Coronary artery (tissue), 2 donors: ENCODE measurements at regions not wholly inside any gene's neighbourhood (a gene's known extent, or its start where the extent isn't known, plus 50 kb on each side); places are given as distances from the start of the nearest gene placed in this dataset.

Experiments
- DNase-seq: peaks from one replicate; pipeline ENCODE4 v3.0.0-alpha.2; 2017; ENCODE audit warnings: low spot score
- H3K27ac ChIP-seq, 2 donors: fragments of 200-600 bp; sonication (generic); one replicate each; pipeline ENCODE4 v1.5.1; 2016 to 2019
- H3K4me3 ChIP-seq: fragments of 200-600 bp; sonication (generic); 2 replicates; pipeline ENCODE4 v1.5.1; 2016; ENCODE audit warnings: mild to moderate bottlenecking, moderate library complexity
- TF ChIP-seq, protein P1 (sequence below): fragments of 200-600 bp; sonication (generic); IDR thresholded peaks from one replicate; pipeline ENCODE4 v1.5.1; 2019; ENCODE audit warnings: antibody characterized with exemption

DNA sequence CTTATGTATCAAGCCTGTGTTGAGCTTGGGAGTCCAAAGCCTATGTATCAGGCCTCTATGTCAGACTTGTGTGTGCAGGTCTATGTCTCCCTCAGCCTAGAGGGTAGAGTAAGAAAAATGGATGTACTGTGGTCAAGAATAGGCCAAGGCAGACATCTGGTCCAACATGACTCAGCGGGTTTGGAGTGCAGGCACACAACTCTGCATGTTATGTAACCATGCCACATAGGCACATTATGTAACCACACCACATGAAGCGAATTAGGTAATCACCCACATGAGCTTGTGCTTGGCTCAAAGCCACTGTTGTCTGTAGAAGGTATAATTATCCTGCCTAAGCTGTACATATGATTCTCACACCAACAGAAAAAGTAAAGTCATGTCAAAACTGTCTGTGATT lies 1190.5 kb upstream of the EYS start:
- TF ChIP-seq, protein P1, sequence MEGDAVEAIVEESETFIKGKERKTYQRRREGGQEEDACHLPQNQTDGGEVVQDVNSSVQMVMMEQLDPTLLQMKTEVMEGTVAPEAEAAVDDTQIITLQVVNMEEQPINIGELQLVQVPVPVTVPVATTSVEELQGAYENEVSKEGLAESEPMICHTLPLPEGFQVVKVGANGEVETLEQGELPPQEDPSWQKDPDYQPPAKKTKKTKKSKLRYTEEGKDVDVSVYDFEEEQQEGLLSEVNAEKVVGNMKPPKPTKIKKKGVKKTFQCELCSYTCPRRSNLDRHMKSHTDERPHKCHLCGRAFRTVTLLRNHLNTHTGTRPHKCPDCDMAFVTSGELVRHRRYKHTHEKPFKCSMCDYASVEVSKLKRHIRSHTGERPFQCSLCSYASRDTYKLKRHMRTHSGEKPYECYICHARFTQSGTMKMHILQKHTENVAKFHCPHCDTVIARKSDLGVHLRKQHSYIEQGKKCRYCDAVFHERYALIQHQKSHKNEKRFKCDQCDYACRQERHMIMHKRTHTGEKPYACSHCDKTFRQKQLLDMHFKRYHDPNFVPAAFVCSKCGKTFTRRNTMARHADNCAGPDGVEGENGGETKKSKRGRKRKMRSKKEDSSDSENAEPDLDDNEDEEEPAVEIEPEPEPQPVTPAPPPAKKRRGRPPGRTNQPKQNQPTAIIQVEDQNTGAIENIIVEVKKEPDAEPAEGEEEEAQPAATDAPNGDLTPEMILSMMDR = no peak
- Histone ChIP-seq H3K27ac (no peak overlapping the region), H3K4me3 (no peak overlapping the region)
- DNase-seq = no peak

DNA sequence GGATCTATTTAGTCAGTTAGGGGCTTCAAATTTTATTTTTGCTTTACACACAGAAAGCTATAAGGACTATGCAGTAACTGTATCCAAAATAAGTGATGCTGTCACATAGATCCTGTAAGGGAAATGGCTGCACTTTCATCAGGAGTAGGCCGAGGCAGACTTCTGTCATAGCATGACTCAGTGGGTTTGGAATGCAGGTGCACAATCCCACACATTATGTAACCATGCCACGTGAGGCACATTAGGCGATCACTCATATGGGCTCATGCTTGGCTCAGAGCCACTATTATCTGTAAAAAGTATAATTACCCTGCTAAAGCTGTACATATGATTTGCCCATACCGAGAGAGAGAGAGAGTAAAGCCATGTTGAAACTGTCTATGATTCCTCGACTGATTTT lies 1189.4 kb upstream of the EYS start:
- Histone ChIP-seq H3K27ac (no peak overlapping the region), H3K4me3 (no peak overlapping the region)
- no peak for DNase-seq
- TF ChIP-seq, protein P1 = no peak

GRCh38 chr6:66883453-66883852 lies 1176.4 kb upstream of the EYS start:
- DNase-seq = no peak
- Histone ChIP-seq H3K27ac (no peak overlapping the region), H3K4me3 (no peak overlapping the region)
- TF ChIP-seq, protein P1 = no peak

- Histone ChIP-seq H3K27ac (no peak overlapping the region), H3K4me3 (no peak overlapping the region)
- no peak for DNase-seq
- TF ChIP-seq, protein P1 = no peak
Observed at GRCh38 chr6:66866801-66867200, 1159.8 kb upstream of the EYS start.

- H3K27ac ChIP-seq = no peak overlapping the region
- TF ChIP-seq, protein P1 = no peak
- no peak overlapping the region for H3K4me3 ChIP-seq
- no peak for DNase-seq
Observed at GRCh38 chr6:66865771-66866170, 1158.7 kb upstream of the EYS start.

DNA sequence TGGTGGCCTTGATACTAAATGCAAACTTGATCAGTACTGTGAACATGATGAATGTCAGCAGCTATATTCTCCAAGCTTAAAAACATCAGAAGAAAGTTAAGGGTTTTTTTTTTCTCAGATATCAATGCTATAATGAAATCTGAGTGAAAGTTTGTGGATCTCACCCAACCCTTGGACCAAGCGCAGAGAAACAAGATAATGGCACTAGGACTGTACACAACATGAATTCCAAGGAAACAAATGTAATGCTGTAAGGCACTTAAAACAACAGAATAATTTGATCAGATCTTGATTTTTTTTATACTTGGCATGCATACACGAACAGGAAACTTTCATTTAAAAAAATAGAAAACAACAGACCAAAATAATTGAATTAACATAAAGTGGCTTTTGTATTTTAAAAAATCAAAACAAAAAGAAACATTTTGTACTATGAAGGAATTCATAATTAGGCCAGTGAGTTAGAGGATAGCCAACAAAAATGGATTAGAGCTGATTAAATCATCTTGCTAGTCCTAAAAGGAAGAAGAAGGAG lies 1154.0 kb upstream of the EYS start:
- DNase-seq = no peak
- TF ChIP-seq, protein P1 = no peak
- no peak overlapping the region for H3K27ac ChIP-seq
- H3K4me3 ChIP-seq = no peak overlapping the region

- TF ChIP-seq, protein P1 = no peak
- no peak overlapping the region for H3K27ac ChIP-seq
Observed at GRCh38 chr6:66860328-66860727, 1153.3 kb upstream of the EYS start.

More at GRCh38 chr6:66860328-66860727, 1153.3 kb upstream of the EYS start:
- DNase-seq = no peak
- H3K4me3 ChIP-seq = no peak overlapping the region
